CD4-positive, alpha-beta T cell treated with Interleukin-6 at 100 ng/mL for 8 hours (primary cell): ENCODE measurements at regions not wholly inside any gene's neighbourhood (a gene's known extent, or its start where the extent isn't known, plus 50 kb on each side); places are given as distances from the start of the nearest gene placed in this dataset.

Source experiments
- DNase-seq: peaks from one replicate; pipeline ENCODE4 v3.0.0-alpha.2; 2020; ENCODE audit warnings: mixed read lengths, low spot score

DNA sequence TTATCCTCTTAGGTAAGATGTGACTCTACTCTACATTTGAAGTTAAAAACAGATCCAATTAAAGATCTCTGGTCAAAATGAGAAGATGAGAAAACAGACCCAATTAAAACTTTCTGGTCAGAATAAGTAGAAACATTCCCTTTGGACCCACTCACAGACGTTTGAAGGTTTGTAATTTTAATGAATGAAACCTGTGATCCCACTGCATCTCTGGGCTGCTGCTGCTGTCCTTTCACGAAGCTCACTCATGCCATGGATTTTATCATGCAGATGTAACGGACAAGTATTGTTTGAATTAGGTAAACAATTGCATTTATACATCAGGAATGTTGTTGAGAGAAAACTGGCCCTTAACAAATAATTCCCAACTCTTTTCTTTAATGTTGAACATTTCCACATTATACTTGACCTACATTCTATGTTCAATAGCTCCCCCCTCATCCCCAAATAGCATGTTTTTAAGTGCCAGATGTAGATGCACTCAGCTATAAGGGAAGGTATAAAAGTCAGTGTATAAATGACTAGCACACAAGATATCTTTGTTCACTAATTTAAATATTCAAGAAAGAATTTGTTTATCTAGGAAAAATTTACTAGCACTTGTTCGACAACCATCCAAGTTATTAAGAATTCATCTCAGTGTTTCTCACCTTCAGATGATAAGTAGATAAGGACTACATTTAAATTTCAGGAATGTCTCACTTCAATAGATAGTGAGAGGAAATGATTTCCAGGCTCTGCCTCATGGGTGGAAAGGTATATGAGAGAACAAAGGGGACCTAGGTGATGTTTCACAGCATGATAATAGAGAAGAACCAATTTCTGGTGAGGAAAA lies 202.3 kb upstream of the LMNTD1 start:
- no peak for DNase-seq

DNA sequence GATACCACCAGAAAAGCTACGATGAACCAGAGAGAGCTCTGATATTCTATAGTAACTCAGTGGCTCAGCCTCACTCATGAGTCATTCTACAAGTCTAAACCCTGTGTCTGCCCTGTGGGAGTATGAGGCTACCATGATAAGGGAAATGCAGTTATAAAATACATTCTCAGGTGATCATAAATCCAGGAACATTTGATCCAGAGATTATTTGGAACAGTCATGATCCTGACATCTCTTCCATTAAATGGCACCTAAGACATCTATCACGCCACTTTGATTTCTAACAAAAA lies 202.6 kb upstream of the RASSF8 start:
- no peak for DNase-seq

DNA sequence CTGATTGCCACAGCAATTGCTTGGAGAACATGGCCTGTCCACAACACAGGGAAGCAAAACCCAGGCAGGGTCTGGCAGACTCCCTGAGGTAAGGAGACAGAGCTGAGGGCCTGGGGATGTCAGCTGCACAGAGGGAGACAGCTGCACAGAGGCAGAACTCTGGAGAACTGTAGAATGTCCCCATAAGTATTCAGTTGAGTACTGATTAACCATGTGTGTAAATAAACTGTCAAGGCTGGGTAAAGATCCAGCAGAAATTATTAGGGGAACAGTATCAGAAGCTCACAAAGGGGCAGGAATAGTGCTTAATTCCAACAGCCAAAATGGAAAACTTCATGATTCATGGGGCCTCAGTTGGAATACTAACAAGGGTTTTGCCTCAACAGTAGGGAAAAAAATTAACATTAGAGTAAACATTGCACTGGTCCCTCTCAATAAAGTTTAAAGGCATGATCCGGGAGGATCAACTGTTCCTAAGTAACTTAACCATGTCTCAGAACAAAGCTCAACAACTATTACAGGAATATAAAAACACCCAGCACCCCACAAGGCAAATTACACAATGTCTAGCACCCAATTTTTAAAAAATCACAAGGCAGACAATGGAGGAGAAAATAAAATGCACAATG lies 201.3 kb upstream of the RASSF8 start:
- DNase-seq = no peak

DNA sequence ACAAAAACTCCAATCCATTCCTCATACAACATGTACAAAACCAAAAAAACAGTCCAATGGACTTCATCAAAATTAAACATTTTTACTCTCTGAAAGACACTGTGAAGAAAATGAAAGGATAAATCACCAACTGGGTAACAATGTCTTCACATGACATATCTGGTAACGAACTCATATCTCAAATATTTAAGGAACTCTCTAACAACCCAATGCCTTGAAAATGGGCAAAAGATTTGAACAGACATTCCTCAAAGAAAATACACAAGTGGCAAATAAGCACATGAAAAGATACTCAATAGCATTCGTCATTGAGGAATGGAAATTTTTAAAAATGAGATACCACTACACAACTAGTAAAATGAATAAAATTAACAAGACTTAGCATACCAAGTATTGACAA lies 198.7 kb upstream of the RASSF8 start:
- DNase-seq = no peak

DNA sequence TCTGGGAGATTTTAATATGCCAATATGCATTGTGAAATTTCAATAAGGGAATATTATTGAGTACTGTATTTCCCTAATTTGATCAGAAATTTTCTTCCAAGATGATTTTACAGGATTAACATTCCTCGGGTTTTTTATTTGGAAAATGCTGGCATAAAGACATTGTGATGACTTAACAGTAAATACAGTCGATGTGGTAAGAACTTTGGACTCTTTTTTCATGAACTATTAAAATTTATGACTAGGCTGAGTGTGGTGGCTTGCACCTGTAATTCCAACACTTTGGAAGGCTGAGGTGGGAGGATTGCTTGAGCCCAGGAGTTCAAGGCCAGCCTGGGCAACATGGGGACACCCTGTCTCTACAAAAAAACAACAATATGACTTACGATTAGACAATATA lies 197.1 kb upstream of the RASSF8 start:
- DNase-seq = no peak

DNA sequence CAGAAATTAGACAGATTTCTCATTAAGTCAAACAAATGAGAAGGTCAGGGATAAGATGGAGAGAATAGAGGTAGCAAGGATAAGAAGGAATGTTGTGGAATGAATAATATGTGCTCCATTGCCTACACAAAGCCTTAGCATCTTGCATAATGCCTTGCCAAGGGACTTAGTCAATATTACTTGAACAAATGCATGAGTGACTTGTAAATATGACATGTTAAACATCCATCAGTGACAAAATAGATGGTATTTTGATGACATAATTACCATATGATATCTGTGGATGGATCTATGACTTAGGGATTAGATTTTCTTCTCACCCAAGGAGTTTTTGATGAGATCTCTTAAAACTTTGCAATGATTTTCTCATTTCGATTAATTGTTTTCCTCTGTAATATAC lies 194.1 kb upstream of the RASSF8 start:
- no peak for DNase-seq

DNA sequence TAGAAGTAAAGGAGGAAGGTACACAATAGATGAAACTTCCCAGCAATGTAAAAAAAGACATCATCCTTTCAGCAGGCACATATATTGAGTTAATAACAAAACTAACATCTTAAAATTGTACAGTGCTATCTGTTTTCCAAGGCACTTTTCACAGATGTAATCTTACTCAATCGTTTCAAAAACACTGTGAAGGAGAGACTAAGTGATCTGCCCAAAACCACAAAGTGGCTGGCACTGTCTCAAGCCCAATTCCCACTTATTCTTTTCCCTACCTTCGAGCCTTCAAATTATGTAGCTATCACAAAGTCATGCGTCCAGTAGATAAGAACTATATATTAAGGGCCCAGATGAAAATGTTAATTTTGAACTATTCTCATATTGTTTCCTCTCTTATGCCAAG lies 193.6 kb upstream of the RASSF8 start:
- no peak for DNase-seq

DNA sequence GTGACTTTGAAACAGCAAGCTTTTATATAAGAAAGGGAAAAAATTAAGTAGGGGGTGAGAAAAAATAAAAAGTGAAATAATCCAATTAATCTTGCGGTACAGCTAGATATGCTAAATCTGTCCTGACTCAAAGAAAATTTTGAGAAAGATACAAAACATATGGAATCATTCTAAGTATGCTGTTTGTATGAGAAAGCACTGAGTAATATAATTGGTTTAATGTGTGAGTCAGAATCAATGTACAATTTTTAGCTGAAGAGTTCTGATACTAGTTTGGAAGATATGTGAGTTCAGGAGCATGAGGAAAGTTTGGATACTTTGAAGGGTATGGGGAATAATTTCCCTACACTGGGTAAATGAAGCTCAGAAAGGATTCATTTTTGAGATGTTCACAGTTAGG lies 190.9 kb upstream of the RASSF8 start:
- no peak for DNase-seq

DNA sequence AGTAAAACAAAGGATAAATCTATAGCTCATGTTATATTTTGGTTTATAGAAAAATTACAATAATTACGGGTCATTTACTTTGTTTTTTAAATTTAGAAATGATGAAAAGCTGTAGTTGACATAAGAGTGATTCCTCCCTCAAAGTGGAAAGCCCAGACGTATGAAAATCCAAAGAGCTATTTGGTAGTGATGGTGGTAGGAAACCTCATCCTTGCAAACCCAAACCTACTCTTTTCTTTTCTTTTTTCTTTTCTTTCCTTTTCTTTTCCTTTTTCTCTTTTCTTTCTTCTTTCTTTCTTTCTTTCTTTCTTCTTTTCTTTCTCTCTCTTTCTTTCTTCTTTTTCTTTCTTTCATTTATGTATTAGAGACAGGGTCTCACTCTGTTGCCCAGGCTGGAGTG lies 190.3 kb upstream of the RASSF8 start:
- no peak for DNase-seq

DNA sequence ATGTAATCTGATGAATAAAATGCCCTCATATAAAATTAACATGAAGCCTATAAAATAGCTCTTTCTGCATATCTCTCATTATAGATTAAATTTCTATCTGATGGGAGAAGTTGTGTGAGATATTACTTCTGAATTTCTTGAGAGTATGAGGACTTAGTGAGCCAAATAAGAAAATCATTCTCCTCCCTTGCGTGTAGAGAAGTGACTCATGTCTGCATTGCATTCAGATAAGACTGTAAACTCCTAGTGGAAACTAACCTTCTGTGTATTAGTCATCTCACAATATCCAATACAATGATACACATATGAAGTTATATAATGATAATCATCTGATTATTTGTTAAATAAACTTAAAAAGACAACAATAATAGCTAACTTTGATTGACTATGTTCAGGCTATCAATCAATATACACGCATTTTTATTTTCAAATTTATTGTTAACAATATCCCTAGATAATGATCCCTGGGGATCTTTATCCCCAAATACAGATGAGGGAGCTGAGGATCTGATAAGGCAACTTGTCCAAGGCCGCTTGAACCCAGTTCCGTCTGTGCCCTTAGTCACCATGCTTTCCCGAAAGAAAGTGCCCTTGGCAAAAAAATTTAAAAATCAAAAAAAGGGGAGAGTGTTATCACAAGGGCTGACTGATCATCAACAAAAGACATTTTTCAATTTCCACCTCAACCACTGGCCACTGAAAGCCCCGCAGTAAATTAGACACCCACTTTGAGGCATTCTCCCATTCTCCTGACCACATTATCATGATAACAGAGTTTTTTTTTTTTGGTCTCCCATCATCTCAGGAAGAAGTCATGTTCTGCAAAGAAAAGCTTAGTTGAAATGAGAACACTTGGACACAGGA lies 189.2 kb upstream of the RASSF8 start:
- DNase-seq = no peak

DNA sequence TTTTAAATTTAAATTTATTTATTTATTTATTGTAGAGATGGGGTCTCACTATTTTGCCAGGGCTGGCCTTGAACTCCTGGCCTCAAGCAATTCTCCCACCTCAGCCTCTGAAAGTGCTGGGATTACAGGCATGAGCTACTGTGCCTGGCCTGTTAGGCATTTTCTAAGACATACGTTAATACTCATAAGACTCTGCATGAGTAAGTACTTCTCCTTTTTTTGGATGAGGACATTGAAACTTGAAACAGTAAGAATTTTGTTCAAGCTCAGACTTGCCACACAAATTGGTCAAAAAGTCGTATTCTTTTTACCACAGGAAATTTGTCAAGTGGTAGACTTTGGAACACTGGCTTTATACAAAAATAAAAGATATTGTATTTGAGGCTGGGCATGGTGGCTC lies 187.4 kb upstream of the RASSF8 start:
- DNase-seq = no peak

DNA sequence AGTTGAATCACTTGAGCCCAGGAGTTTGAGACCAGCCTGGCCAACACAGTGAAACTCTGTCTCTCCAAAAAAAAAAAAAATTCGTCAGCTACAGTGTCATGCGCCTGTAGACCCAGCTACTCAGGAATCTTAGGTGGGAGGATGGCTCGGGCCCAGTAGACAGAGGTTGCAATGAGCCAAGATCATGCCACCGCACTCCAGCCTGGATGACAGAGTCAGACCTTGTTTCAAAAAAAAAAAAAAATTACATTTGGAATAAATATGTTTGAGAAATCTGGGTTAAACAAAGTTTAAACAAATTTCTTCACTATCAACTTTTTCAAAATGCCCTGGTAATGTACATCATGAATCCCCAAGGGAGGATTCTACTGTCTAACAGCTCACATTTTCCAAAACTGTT lies 187.0 kb upstream of the RASSF8 start:
- DNase-seq = no peak

DNA sequence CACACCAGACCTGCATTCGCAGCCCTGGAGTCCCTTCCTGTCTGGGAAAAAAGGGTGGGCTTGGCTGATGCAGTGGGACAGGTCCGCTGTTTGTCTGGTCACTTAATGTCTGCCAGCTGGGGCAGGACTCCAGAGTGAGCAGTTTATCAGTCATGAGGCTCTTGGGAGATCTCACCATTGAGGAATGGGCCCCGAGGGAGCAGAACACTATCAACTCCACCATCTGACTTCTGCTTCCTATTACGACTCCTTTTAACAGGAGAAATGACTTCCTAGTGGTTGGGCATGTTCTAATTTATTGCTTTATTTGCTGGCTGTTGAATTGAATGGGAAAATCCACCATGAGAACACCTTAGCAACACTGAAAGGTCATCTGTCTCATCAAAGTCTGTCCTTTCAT lies 182.5 kb upstream of the RASSF8 start:
- DNase-seq = no peak

DNA sequence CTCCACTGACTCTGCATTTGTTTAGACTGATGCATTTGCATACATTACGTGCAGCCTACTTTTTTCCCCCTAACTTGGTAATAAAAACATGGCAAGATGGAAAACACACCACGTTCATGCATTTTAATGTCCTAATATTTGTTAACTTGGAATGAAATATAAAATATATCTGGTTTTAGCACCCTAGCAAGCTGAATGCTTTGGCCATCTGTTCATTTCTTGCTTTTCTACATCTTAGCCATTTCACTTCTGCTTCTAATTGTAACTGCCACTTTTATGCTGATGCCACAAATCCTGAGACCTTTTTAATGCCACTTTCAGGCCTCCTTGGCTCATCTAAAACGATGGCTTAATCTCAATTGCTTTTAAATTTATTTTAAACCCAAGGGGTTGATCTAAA lies 177.7 kb upstream of the RASSF8 start:
- DNase-seq = no peak

DNA sequence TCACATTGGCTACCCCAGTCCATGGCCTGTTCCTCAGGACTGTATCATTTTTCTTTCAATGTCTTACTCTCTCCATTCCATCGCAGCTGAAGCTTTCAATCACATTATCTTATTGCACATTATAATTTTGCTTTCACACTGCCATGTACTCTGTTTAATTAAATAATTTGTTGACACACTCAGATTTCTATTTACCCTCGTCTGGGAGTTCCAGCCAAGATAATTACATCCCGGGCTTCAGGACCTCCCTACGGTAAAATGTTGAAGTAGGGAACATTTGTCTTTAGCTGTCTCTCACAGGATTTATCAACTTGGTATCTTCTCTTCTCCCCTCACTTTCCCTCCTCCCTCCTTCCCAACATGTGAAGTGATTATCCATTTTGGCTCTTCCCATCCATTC lies 177.2 kb upstream of the RASSF8 start:
- DNase-seq = no peak

DNA sequence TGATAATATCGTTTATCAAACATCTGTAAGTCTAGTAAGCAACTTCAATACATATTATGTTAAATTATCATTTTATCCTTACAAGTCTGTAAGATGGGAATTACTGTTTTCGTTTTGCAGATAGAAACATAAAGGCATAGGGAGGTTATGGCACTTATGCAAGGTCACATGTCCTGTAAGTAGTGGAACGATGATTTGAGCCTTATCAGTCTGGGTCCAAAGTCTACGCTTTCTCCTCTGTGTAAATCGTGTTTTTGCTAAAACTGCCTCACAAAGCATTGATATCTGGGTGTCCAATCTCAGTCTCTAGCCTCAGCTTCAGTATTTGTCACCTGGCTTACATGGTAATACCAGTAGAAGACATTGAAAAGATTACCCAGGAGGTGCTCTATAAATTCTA lies 174.9 kb upstream of the RASSF8 start:
- no peak for DNase-seq

DNA sequence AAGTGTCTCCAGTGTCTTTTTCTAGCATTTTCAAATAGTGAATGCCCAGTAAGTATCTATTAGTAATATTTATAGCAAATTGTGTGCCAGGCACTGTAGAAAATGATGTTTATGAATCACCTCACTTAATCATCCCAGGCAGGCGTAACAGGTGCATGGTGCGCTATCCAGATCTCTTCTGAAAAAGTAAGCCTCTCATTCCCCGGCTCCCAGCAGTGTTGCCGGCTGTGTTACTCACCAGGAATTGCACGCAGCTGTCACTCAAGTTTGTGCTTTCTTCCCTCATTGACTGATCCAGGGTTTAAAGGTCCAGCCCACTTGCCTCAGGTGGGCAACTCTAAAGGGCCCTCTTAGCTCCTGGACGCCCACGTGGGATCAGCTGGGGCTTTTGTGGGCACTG lies 173.8 kb upstream of the RASSF8 start:
- DNase-seq = no peak

DNA sequence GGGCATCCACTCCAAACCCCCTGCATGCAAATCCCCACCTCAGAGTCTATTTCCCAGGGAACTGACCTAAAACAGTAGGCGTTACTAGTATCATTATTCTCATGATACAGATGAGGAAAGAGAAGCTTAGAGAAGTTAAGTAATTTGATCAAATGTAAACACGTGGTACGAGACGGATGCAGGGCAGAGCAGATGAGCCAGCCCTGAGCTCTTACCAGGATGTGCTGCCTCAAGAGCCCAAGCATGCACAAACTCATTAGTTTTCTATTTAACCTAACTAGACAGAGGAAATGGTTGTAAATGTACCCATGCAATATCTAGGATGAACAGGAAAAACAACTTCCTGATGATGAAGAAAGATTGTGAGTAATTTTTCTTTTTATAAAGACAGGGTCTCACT lies 173.3 kb upstream of the RASSF8 start:
- no peak for DNase-seq

DNA sequence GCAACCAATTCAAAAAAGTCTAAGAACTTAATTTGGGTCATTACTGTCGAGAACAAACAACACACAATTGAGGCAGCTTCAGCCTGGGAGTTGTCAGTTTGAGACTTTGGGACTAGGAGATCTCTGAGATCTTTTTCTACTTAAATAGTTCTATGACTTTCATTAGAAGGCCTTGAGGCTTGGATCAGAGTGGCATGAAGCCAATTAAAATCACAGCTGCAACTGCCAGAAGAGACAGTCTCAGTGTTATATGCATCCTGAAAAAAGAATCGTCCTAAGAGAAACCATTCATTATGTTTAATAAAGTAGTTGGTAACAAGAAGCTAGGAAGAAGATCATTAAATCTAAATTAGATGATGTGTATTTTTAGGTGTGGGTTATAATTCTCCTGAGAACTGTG lies 170.8 kb upstream of the RASSF8 start:
- DNase-seq = no peak

DNA sequence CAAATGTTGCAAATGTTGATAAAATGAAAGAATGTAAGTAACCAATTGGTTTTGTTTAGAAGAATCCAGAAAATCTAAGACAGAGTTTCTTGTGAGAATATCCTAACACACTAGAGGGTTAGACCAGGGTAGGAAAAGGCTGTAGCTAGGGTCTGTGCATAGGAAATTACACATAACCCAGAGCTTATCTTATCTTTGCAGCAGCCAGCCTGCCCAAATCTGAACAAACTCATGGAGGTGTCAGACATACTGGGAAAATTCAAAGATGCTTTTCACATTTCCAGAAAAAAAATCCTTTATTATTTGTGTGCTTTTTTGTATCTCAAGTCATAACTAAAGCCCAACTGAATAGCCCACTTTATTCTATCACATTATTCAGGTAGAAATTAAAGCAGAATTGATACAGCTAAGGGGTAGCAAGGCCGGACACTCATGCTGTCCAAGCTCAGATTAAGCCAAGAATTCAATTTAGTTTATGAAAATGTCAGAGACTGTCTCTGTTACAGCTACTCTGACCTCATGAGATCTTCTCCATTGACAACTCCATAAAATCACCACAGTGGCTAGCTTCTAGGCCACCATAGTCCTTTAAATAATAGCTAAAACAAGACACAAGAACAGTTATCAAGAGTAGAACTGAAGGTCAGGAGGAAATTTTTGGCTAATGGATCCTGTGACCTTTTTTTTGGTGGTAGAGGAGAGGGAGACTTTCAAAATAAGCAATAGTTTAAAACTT lies 169.6 kb upstream of the RASSF8 start:
- DNase-seq = no peak

DNA sequence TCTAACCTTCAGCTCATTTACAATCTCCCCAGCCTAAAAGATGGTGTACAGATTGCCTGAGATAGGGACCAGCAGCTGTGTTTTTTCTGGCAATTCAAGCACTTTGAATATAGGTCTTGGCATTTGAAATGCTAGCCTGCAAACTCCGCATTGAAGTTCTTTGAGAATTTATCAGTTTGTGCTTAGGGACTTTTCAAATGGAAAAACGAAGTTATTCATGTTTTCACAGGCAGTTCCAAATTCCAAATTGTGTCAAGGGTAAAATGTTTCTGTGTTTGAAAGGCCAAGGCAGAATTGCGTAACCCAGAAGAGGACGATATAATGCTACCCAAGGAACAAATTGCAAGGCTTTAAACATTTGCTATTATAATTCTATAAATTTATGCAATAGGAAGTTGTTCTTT lies 168.9 kb upstream of the RASSF8 start:
- no peak for DNase-seq

DNA sequence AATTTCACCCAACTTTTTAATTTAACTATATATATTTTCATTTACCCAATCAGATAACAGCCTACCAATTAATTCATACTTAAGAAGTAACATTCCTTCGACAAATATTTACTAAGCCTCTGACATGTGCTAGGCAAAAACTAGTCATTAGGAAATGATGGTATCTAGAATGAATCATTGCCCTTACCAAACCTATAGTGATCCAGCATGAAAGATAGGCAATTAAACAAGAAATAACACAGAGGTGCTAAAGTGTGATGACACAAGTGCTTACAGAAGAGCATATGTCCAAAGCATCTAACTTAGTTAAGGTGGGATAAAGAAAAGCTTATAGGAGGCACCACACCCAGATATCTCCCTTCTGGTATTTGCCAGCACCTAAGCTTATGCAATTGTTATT lies 166.5 kb upstream of the RASSF8 start:
- DNase-seq = no peak

DNA sequence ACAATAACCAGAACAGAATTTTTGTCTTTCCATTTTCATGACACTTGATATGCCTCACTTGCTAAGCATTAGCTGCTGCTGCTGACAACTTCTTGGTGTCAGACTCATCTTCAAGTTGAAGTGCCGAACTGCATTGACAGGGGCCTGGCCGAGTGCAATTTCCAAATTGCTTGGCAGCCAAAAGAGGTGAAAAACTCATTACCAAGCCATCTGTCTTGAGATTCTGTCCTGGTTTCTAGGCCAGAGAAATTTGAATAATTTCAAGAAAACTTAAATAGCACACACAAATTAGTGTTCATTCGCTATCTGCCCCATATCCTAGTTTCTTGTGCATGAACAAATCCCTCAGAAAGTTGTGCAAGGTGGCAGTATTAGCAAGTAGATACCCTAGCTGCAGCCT lies 165.3 kb upstream of the RASSF8 start:
- DNase-seq = no peak
